Fibroblast of villous mesenchyme (primary cell): ENCODE measurements at regions not wholly inside any gene's neighbourhood (a gene's known extent, or its start where the extent isn't known, plus 50 kb on each side); places are given as distances from the start of the nearest gene placed in this dataset.

Experiments used
- DNase-seq: peaks from one replicate; pipeline ENCODE4 v3.0.0-alpha.2; 2010; ENCODE audit warnings: low read depth
- H3K4me3 ChIP-seq: 2 replicates; pipeline ENCODE4 v1.5.1; 2011; ENCODE audit warnings: low read depth, mild to moderate bottlenecking, low read length
- CTCF ChIP-seq: IDR thresholded peaks from 2 replicates; pipeline ENCODE4 v1.5.1; 2012; ENCODE audit warnings: low read depth, mild to moderate bottlenecking, low read length; ENCODE audit not compliant: insufficient read depth

- TF ChIP-seq CTCF = no peak
- peak; percentile 6 for DNase-seq
- no peak overlapping the region for H3K4me3 ChIP-seq
Measured at GRCh38 chr14:84646786-84647500, 883.0 kb upstream of the FLRT2 start.

- no peak for TF ChIP-seq CTCF
- H3K4me3 ChIP-seq = no peak overlapping the region
- no peak for DNase-seq
Measured at GRCh38 chr14:84655014-84655413, 874.9 kb upstream of the FLRT2 start.

GRCh38 chr14:84657911-84658310 is 872.0 kb upstream of the FLRT2 start:
- no peak overlapping the region for H3K4me3 ChIP-seq
- no peak for TF ChIP-seq CTCF
- no peak for DNase-seq

GRCh38 chr14:84670796-84671195 is 859.1 kb upstream of the FLRT2 start:
- H3K4me3 ChIP-seq = no peak overlapping the region
- TF ChIP-seq CTCF = no peak
- no peak for DNase-seq

- DNase-seq = no peak
- no peak overlapping the region for H3K4me3 ChIP-seq
- TF ChIP-seq CTCF = no peak
Measured at GRCh38 chr14:84671776-84672175, 858.2 kb upstream of the FLRT2 start.

- TF ChIP-seq CTCF = no peak
- no peak for DNase-seq
- no peak overlapping the region for H3K4me3 ChIP-seq
Measured at GRCh38 chr14:84674636-84675035, 855.3 kb upstream of the FLRT2 start.

- H3K4me3 ChIP-seq = no peak overlapping the region
- DNase-seq = no peak
- TF ChIP-seq CTCF = no peak
Measured at GRCh38 chr14:84686550-84686949, 843.4 kb upstream of the FLRT2 start.
